Sigmoid colon (tissue), 4 donors: ENCODE measurements at regions not wholly inside any gene's neighbourhood (a gene's known extent, or its start where the extent isn't known, plus 50 kb on each side); places are given as distances from the start of the nearest gene placed in this dataset.

Experiments used
- EP300 ChIP-seq, 4 donors: sonication (generic); formaldehyde crosslinking; IDR thresholded peaks; one replicate each; pipeline ENCODE4 v1.6.1; 2017; ENCODE audit warnings: antibody characterized with exemption in 4 of 4
- POLR2A ChIP-seq, 2 donors: fragments of 450-650 bp; IDR thresholded peaks; one replicate each; pipeline ENCODE4 v1.6.1; 2016; ENCODE audit warnings: antibody characterized with exemption in 2 of 2, mild to moderate bottlenecking in 2 of 2, moderate library complexity in 2 of 2
- POLR2AphosphoS5 ChIP-seq, 4 donors: sonication (generic); formaldehyde crosslinking; IDR thresholded peaks; one replicate each; pipeline ENCODE4 v1.6.1; 2017; ENCODE audit warnings: antibody characterized with exemption in 4 of 4
- TF ChIP-seq, protein P1 (sequence below), 4 experiments: fragments of 450-650 bp in 3 of 4; fragments of 200-600 bp in 1 of 4; IDR thresholded peaks; one replicate each; pipeline ENCODE4 v1.5.1; 2016 to 2019; ENCODE audit warnings: antibody characterized with exemption in 4 of 4, mild to moderate bottlenecking in 3 of 4, moderate library complexity in 2 of 4

DNA sequence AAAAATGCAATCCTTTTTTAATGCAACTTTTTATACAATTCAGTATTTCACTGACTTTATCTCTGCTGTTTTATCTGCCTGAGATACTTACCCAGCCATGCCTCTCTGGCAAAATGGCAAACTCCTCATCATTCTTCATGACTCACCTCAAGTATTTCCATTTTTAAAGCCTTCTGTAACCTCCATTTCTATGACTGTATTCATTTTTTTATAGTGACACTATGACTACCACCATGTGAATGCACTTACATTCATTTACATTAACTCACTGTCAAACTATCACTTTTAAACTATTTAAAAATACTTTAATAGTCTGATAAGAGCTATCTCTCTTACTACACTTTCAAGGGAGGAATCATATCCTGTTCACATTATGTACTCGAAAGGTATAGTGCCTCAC, 99.4 kb upstream of the SCN7A start:
- TF ChIP-seq, protein P1, sequence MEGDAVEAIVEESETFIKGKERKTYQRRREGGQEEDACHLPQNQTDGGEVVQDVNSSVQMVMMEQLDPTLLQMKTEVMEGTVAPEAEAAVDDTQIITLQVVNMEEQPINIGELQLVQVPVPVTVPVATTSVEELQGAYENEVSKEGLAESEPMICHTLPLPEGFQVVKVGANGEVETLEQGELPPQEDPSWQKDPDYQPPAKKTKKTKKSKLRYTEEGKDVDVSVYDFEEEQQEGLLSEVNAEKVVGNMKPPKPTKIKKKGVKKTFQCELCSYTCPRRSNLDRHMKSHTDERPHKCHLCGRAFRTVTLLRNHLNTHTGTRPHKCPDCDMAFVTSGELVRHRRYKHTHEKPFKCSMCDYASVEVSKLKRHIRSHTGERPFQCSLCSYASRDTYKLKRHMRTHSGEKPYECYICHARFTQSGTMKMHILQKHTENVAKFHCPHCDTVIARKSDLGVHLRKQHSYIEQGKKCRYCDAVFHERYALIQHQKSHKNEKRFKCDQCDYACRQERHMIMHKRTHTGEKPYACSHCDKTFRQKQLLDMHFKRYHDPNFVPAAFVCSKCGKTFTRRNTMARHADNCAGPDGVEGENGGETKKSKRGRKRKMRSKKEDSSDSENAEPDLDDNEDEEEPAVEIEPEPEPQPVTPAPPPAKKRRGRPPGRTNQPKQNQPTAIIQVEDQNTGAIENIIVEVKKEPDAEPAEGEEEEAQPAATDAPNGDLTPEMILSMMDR (IDR thresholded peaks at IDR 0.05), result no peak
- TF ChIP-seq POLR2AphosphoS5 (IDR thresholded peaks at IDR 0.05), result no peak
- no peak for TF ChIP-seq POLR2A (IDR thresholded peaks at IDR 0.05)
- TF ChIP-seq EP300 (IDR thresholded peaks at IDR 0.05), result no peak
